HL-60 (cell line): ENCODE measurements at regions not wholly inside any gene's neighbourhood (a gene's known extent, or its start where the extent isn't known, plus 50 kb on each side); places are given as distances from the start of the nearest gene placed in this dataset.

Source experiments
- TF ChIP-seq, protein P1 (sequence below): IDR thresholded peaks from one replicate; pipeline ENCODE4 v1.5.1; 2011; ENCODE audit warnings: low read length, control low read depth, inconsistent platforms; ENCODE audit not compliant: insufficient read depth
- TF ChIP-seq, protein P2 (sequence below): IDR thresholded peaks from 2 replicates; pipeline ENCODE4 v1.6.1; 2012; ENCODE audit warnings: low read depth; ENCODE audit not compliant: insufficient replicate concordance

GRCh38 chr1:84086189-84086588 is 57.9 kb upstream of the PRKACB start:
- TF ChIP-seq, protein P1, sequence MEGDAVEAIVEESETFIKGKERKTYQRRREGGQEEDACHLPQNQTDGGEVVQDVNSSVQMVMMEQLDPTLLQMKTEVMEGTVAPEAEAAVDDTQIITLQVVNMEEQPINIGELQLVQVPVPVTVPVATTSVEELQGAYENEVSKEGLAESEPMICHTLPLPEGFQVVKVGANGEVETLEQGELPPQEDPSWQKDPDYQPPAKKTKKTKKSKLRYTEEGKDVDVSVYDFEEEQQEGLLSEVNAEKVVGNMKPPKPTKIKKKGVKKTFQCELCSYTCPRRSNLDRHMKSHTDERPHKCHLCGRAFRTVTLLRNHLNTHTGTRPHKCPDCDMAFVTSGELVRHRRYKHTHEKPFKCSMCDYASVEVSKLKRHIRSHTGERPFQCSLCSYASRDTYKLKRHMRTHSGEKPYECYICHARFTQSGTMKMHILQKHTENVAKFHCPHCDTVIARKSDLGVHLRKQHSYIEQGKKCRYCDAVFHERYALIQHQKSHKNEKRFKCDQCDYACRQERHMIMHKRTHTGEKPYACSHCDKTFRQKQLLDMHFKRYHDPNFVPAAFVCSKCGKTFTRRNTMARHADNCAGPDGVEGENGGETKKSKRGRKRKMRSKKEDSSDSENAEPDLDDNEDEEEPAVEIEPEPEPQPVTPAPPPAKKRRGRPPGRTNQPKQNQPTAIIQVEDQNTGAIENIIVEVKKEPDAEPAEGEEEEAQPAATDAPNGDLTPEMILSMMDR: no peak
- TF ChIP-seq, protein P2, sequence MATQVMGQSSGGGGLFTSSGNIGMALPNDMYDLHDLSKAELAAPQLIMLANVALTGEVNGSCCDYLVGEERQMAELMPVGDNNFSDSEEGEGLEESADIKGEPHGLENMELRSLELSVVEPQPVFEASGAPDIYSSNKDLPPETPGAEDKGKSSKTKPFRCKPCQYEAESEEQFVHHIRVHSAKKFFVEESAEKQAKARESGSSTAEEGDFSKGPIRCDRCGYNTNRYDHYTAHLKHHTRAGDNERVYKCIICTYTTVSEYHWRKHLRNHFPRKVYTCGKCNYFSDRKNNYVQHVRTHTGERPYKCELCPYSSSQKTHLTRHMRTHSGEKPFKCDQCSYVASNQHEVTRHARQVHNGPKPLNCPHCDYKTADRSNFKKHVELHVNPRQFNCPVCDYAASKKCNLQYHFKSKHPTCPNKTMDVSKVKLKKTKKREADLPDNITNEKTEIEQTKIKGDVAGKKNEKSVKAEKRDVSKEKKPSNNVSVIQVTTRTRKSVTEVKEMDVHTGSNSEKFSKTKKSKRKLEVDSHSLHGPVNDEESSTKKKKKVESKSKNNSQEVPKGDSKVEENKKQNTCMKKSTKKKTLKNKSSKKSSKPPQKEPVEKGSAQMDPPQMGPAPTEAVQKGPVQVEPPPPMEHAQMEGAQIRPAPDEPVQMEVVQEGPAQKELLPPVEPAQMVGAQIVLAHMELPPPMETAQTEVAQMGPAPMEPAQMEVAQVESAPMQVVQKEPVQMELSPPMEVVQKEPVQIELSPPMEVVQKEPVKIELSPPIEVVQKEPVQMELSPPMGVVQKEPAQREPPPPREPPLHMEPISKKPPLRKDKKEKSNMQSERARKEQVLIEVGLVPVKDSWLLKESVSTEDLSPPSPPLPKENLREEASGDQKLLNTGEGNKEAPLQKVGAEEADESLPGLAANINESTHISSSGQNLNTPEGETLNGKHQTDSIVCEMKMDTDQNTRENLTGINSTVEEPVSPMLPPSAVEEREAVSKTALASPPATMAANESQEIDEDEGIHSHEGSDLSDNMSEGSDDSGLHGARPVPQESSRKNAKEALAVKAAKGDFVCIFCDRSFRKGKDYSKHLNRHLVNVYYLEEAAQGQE: no peak
